HG03575 (cell line): ENCODE measurements at regions not wholly inside any gene's neighbourhood (a gene's known extent, or its start where the extent isn't known, plus 50 kb on each side); places are given as distances from the start of the nearest gene placed in this dataset.

ENCODE experiments used
- ATAC-seq: cut with Tn5 transposase; IDR thresholded peaks from one replicate; pipeline ENCODE4 v1.9.1; 2021; ENCODE audit not compliant: unreplicated experiment, insufficient number of reproducible peaks, low FRiP score; ENCODE audit errors: extremely low read depth

GRCh38 chr3:157823050-157823449 lies 283.2 kb downstream of the SHOX2 start:
- no peak for ATAC-seq

GRCh38 chr3:157820157-157820517 lies 286.1 kb downstream of the SHOX2 start:
- ATAC-seq = no peak

- no peak for ATAC-seq
Observed at GRCh38 chr3:157819270-157820156, 286.7 kb downstream of the SHOX2 start.

GRCh38 chr3:157816896-157817295 lies 289.3 kb downstream of the SHOX2 start:
- no peak for ATAC-seq

GRCh38 chr3:157816296-157816695 lies 289.9 kb downstream of the SHOX2 start:
- no peak for ATAC-seq

GRCh38 chr3:157815739-157816138 lies 290.5 kb downstream of the SHOX2 start:
- no peak for ATAC-seq

GRCh38 chr3:157810924-157811718 lies 295.1 kb downstream of the SHOX2 start:
- ATAC-seq = no peak

- ATAC-seq = no peak
Observed at GRCh38 chr3:157807280-157807679, 298.9 kb downstream of the SHOX2 start.

GRCh38 chr3:157805538-157805937 lies 300.7 kb downstream of the SHOX2 start:
- ATAC-seq = no peak

GRCh38 chr3:157794771-157795170 lies 291.6 kb upstream of the VEPH1 start:
- ATAC-seq = no peak

- ATAC-seq = no peak
Observed at GRCh38 chr3:157793745-157794144, 290.5 kb upstream of the VEPH1 start.

- ATAC-seq = no peak
Observed at GRCh38 chr3:157789162-157789561, 285.9 kb upstream of the VEPH1 start.

GRCh38 chr3:157786618-157787017 lies 283.4 kb upstream of the VEPH1 start:
- no peak for ATAC-seq

- ATAC-seq = no peak
Observed at GRCh38 chr3:157786211-157786610, 283.0 kb upstream of the VEPH1 start.

- no peak for ATAC-seq
Observed at GRCh38 chr3:157785102-157785826, 282.0 kb upstream of the VEPH1 start.

- no peak for ATAC-seq
Observed at GRCh38 chr3:157782236-157782635, 279.0 kb upstream of the VEPH1 start.

GRCh38 chr3:157776861-157777260 lies 273.6 kb upstream of the VEPH1 start:
- no peak for ATAC-seq

- ATAC-seq = no peak
Observed at GRCh38 chr3:157775446-157775845, 272.2 kb upstream of the VEPH1 start.

- no peak for ATAC-seq
Observed at GRCh38 chr3:157769378-157769777, 266.2 kb upstream of the VEPH1 start.

GRCh38 chr3:157767607-157768006 lies 264.4 kb upstream of the VEPH1 start:
- ATAC-seq = no peak
